ENCODE measurements at regions not wholly inside any gene's neighbourhood (a gene's known extent, or its start where the extent isn't known, plus 50 kb on each side); places are given as distances from the start of the nearest gene placed in this dataset.

DNA sequence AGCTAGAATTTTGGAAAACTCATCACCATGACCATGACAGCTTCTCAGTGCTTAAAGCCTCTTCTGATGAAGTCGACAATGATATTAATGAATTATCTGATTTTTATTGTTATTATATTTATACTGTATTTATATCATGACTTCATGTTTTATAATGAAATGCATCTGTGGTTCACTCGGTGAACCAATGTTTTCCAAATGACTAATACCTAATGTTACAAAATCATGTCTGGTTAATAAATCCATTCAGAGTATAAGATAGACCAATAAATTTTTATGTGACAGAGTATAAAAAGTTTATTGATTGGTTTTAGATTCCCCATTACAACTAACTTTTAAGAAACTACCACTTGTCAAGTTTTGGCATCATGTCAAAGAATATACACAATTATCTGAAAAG lies 416.5 kb downstream of the MLLT3 start:
- TF ChIP-seq ZFX (IDR thresholded peaks at IDR 0.05; ENCODE audit: borderline replicate concordance) (no peak), CTCF (IDR thresholded peaks at IDR 0.05) (no peak)
- no peak overlapping the region for H3K27ac ChIP-seq

- TF ChIP-seq CTCF (IDR thresholded peaks at IDR 0.05) = no peak
- H3K27ac ChIP-seq = no peak overlapping the region
These were observed 412.2 kb upstream of the SLC24A2 start for GRCh38 chr9:20200991-20201431.

GRCh38 chr9:20200581-20200980 lies 411.7 kb upstream of the SLC24A2 start:
- no peak overlapping the region for H3K27ac ChIP-seq
- no peak for TF ChIP-seq CTCF (IDR thresholded peaks at IDR 0.05)
- no peak for TF ChIP-seq ZFX (IDR thresholded peaks at IDR 0.05; ENCODE audit: borderline replicate concordance)

GRCh38 chr9:20199111-20199510 lies 410.3 kb upstream of the SLC24A2 start:
- H3K27ac ChIP-seq = no peak overlapping the region
- TF ChIP-seq ZFX (IDR thresholded peaks at IDR 0.05; ENCODE audit: borderline replicate concordance) (no peak), CTCF (IDR thresholded peaks at IDR 0.05) (no peak)

DNA sequence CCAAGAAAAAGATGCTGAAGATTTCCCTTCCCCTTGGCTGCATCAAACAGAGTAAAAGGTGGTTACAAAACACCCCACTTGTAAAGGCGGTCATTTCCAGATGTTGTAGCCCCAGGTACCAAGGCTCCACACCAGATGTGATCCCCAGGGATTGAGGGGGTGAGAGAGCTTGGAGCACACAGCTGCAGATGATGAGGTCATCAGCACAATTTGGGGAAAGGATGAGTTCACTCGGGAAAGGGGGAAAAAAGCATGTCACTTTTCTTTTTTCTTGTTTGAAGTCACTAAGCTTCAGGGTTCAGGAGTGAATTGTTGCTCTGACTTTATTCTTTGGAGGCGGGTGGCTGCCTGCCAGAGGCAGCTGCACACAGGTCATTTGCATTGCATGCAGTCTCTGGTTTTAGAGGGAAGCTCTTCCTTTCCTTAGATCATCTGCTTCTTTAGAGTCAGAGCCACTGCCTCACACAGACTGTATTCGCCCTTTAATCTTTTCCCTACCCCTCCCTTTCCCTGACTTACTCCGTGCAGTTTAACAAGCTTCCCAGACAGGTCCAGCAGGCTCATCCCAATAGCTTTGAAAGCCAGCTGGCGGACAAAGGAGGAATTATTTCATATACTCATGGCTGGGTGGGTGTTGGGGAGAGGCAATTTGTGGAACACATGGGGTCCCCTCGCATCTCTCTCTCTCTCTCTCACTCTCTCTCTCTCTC lies 409.3 kb upstream of the SLC24A2 start:
- TF ChIP-seq CTCF (IDR thresholded peaks at IDR 0.05) = no peak
- TF ChIP-seq ZFX (IDR thresholded peaks at IDR 0.05; ENCODE audit: borderline replicate concordance) = no peak
- no peak overlapping the region for H3K27ac ChIP-seq

GRCh38 chr9:20191228-20191840 lies 402.5 kb upstream of the SLC24A2 start:
- no peak overlapping the region for H3K27ac ChIP-seq
- TF ChIP-seq CTCF (IDR thresholded peaks at IDR 0.05) = no peak
- no peak for TF ChIP-seq ZFX (IDR thresholded peaks at IDR 0.05; ENCODE audit: borderline replicate concordance)

- TF ChIP-seq ZFX (IDR thresholded peaks at IDR 0.05; ENCODE audit: borderline replicate concordance) (no peak), CTCF (IDR thresholded peaks at IDR 0.05) (no peak)
- no peak overlapping the region for H3K27ac ChIP-seq
These were observed 401.0 kb upstream of the SLC24A2 start for GRCh38 chr9:20189871-20190270.

Measured in 22Rv1 (cell line).